NCI-H128 (cell line): ENCODE measurements at regions not wholly inside any gene's neighbourhood (a gene's known extent, or its start where the extent isn't known, plus 50 kb on each side); places are given as distances from the start of the nearest gene placed in this dataset.
"Not testable (repeated sequence)": the region's sequence is repeated elsewhere in the genome, so short reads cannot be mapped to it uniquely, and the experiment has no call there.

Experiments
- DNase-seq: peaks from one replicate; lab custom pipeline; 2025; ENCODE audit not compliant: unreplicated experiment; lab: John Stamatoyannopoulos, UW

GRCh38 chr4:138452826-138453225 lies 210.7 kb upstream of the SLC7A11 start:
- DNase-seq: no peak

GRCh38 chr4:138451276-138451663 lies 209.1 kb upstream of the SLC7A11 start:
- DNase-seq: no peak

- DNase-seq: no peak
These were observed 208.6 kb upstream of the SLC7A11 start for GRCh38 chr4:138450546-138451275.

- DNase-seq: no peak
These were observed 207.8 kb upstream of the SLC7A11 start for GRCh38 chr4:138449938-138450337.

GRCh38 chr4:138448169-138448568 lies 206.0 kb upstream of the SLC7A11 start:
- no peak for DNase-seq

GRCh38 chr4:138446456-138446855 lies 204.3 kb upstream of the SLC7A11 start:
- DNase-seq: no peak

- DNase-seq: no peak
These were observed 202.9 kb upstream of the SLC7A11 start for GRCh38 chr4:138445098-138445497.

GRCh38 chr4:138444260-138444659 lies 202.1 kb upstream of the SLC7A11 start:
- no peak for DNase-seq

GRCh38 chr4:138439143-138439581 lies 197.0 kb upstream of the SLC7A11 start:
- DNase-seq: no peak

GRCh38 chr4:138438608-138439007 lies 196.5 kb upstream of the SLC7A11 start:
- DNase-seq: no peak

GRCh38 chr4:138437263-138437851 lies 195.2 kb upstream of the SLC7A11 start:
- DNase-seq: no peak

GRCh38 chr4:138435733-138436132 lies 193.6 kb upstream of the SLC7A11 start:
- DNase-seq: not testable (repeated sequence)

GRCh38 chr4:138435046-138435445 lies 192.9 kb upstream of the SLC7A11 start:
- not testable (repeated sequence) for DNase-seq

GRCh38 chr4:138428611-138429010 lies 186.5 kb upstream of the SLC7A11 start:
- no peak for DNase-seq

GRCh38 chr4:138426786-138427185 lies 184.6 kb upstream of the SLC7A11 start:
- DNase-seq: no peak

- DNase-seq: no peak
These were observed 178.3 kb upstream of the SLC7A11 start for GRCh38 chr4:138420471-138420870.

GRCh38 chr4:138414202-138414601 lies 172.1 kb upstream of the SLC7A11 start:
- DNase-seq: no peak

- no peak for DNase-seq
These were observed 171.1 kb upstream of the SLC7A11 start for GRCh38 chr4:138413273-138413672.

- DNase-seq: no peak
These were observed 170.7 kb upstream of the SLC7A11 start for GRCh38 chr4:138412847-138413246.

- DNase-seq: no peak
These were observed 168.1 kb upstream of the SLC7A11 start for GRCh38 chr4:138410266-138410665.

- no peak for DNase-seq
These were observed 167.5 kb upstream of the SLC7A11 start for GRCh38 chr4:138409670-138410069.

GRCh38 chr4:138408758-138409157 lies 166.6 kb upstream of the SLC7A11 start:
- DNase-seq: no peak

GRCh38 chr4:138407329-138407728 lies 165.2 kb upstream of the SLC7A11 start:
- no peak for DNase-seq
